Epithelial cell of esophagus (primary cell): ENCODE measurements at regions not wholly inside any gene's neighbourhood (a gene's known extent, or its start where the extent isn't known, plus 50 kb on each side); places are given as distances from the start of the nearest gene placed in this dataset.

Experiments used
- DNase-seq: peaks from one replicate; pipeline ENCODE4 v3.0.0; 2010; ENCODE audit warnings: low read depth
- H3K4me3 ChIP-seq: 2 replicates; pipeline ENCODE4 v1.5.1; 2011; ENCODE audit warnings: mild to moderate bottlenecking, low read length, control low read depth
- TF ChIP-seq, protein P1 (sequence below): IDR thresholded peaks from 2 replicates; pipeline ENCODE4 v1.5.1; 2011; ENCODE audit warnings: low read depth, mild to moderate bottlenecking, low read length, control low read depth, inconsistent platforms; ENCODE audit not compliant: insufficient read depth; ENCODE audit errors: missing control alignments

- no peak overlapping the region for H3K4me3 ChIP-seq
- DNase-seq: no peak
- TF ChIP-seq, protein P1, sequence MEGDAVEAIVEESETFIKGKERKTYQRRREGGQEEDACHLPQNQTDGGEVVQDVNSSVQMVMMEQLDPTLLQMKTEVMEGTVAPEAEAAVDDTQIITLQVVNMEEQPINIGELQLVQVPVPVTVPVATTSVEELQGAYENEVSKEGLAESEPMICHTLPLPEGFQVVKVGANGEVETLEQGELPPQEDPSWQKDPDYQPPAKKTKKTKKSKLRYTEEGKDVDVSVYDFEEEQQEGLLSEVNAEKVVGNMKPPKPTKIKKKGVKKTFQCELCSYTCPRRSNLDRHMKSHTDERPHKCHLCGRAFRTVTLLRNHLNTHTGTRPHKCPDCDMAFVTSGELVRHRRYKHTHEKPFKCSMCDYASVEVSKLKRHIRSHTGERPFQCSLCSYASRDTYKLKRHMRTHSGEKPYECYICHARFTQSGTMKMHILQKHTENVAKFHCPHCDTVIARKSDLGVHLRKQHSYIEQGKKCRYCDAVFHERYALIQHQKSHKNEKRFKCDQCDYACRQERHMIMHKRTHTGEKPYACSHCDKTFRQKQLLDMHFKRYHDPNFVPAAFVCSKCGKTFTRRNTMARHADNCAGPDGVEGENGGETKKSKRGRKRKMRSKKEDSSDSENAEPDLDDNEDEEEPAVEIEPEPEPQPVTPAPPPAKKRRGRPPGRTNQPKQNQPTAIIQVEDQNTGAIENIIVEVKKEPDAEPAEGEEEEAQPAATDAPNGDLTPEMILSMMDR: no peak
Measured at GRCh38 chr14:43155258-43155657, 1351.8 kb downstream of the FSCB start.

- TF ChIP-seq, protein P1: no peak
- H3K4me3 ChIP-seq: no peak overlapping the region
- no peak for DNase-seq
Measured at GRCh38 chr14:43147485-43147884, 1359.6 kb downstream of the FSCB start.

GRCh38 chr14:43145361-43145760 lies 1361.7 kb downstream of the FSCB start:
- H3K4me3 ChIP-seq: no peak overlapping the region
- no peak for DNase-seq

DNA sequence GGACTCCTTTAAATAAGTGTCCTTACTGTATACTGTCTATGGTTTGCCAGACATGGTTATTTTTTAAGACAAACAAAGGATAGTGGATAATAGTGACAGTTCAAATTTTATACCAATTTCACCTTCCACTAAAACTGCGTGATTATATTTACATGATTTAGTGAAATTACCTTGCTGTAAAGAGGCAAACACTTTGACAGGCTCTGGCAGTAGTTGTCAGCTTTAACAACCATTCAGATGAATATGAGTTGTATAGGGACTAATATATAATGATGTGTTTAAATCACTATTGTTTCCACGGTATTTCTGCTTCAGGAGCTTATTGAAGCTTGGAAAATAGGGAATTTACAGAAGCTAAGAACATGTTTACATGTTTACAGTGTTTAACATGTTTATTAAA lies 1364.0 kb downstream of the FSCB start:
- TF ChIP-seq, protein P1: no peak
- no peak overlapping the region for H3K4me3 ChIP-seq
- no peak for DNase-seq

More at GRCh38 chr14:43145361-43145760, 1361.7 kb downstream of the FSCB start:
- TF ChIP-seq, protein P1: no peak

GRCh38 chr14:43141636-43142191 lies 1365.4 kb downstream of the FSCB start:
- TF ChIP-seq, protein P1: no peak
- no peak overlapping the region for H3K4me3 ChIP-seq
- DNase-seq: no peak

- no peak overlapping the region for H3K4me3 ChIP-seq
- TF ChIP-seq, protein P1: no peak
- no peak for DNase-seq
Measured at GRCh38 chr14:43140453-43140852, 1366.6 kb downstream of the FSCB start.

DNA sequence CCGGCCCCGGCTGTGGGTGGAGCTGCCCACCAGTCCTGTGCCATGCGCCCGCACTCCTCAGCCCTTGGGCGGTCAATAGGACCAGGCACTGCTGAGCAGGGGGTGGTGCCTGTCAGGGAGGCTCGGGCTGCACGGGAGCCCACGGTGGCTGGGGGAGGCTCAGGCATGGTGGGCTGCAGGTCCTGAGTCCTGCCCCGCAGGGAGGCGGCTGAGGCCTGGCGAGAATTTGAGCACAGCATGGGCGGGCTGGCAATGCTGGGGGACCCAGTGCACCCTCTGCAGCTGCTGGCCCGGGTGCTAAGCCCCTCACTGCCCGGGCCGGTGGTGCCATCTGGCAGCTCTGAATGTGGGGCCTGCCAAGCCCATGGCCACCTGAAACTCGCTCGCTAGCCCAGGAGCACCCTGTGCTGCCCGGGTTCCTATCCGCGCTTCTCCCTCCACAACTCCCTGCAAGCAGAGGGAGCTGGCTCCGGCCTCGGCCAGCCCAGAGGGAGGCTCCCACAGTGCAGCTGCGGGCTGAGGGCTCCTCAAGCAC lies 1371.1 kb downstream of the FSCB start:
- DNase-seq: no peak
- no peak overlapping the region for H3K4me3 ChIP-seq
- TF ChIP-seq, protein P1: no peak
